H9 (cell line): ENCODE measurements at regions not wholly inside any gene's neighbourhood (a gene's known extent, or its start where the extent isn't known, plus 50 kb on each side); places are given as distances from the start of the nearest gene placed in this dataset.

Source experiments
- DNase-seq: peaks from one replicate; pipeline ENCODE4 v3.0.0-alpha.2; 2017
- H2AFZ ChIP-seq: one replicate; pipeline ENCODE4 v1.6.1; 2013; ENCODE audit warnings: mild to moderate bottlenecking, low read length, control low read depth, moderate library complexity
- H2AK5ac ChIP-seq: 2 replicates; pipeline ENCODE4 v1.6.1; 2013; ENCODE audit warnings: low read length, control low read depth, mixed read lengths; ENCODE audit not compliant: insufficient read length
- H2BK120ac ChIP-seq: one replicate; pipeline ENCODE4 v1.6.1; 2013; ENCODE audit warnings: low read depth, mild to moderate bottlenecking, low read length, control low read depth, inconsistent platforms; ENCODE audit not compliant: poor library complexity, severe bottlenecking
- H2BK12ac ChIP-seq: 2 replicates; pipeline ENCODE4 v1.6.1; 2013; ENCODE audit warnings: low read length, control low read depth, mixed read lengths, low read depth; ENCODE audit not compliant: insufficient read length
- H2BK15ac ChIP-seq: 2 replicates; pipeline ENCODE4 v1.6.1; 2013; ENCODE audit warnings: low read depth, low read length, control low read depth
- H2BK20ac ChIP-seq: one replicate; pipeline ENCODE4 v1.6.1; 2013; ENCODE audit warnings: low read depth, mild to moderate bottlenecking, low read length, control low read depth, inconsistent platforms; ENCODE audit not compliant: poor library complexity, severe bottlenecking
- H2BK5ac ChIP-seq: 2 replicates; pipeline ENCODE4 v1.6.1; 2013; ENCODE audit warnings: low read length, control low read depth, mixed read lengths; ENCODE audit not compliant: insufficient read length
- H3K14ac ChIP-seq: 2 replicates; pipeline ENCODE4 v1.6.1; 2013; ENCODE audit warnings: low read length, control low read depth; ENCODE audit not compliant: insufficient read depth
- H3K18ac ChIP-seq: 2 replicates; pipeline ENCODE4 v1.6.1; 2013; ENCODE audit warnings: low read depth, mild to moderate bottlenecking, mixed read lengths, low read length, control low read depth; ENCODE audit not compliant: insufficient read length
- H3K23ac ChIP-seq: 2 replicates; pipeline ENCODE4 v1.6.1; 2013; ENCODE audit warnings: low read length, control low read depth, mixed read lengths, low read depth; ENCODE audit not compliant: insufficient read length
- H3K23me2 ChIP-seq: 2 replicates; pipeline ENCODE4 v1.6.1; 2013; ENCODE audit warnings: low read depth, mild to moderate bottlenecking, mixed read lengths, low read length, control low read depth; ENCODE audit not compliant: insufficient read length, poor library complexity, severe bottlenecking
- H3K27ac ChIP-seq: 2 replicates; pipeline ENCODE4 v1.5.1; 2013; ENCODE audit warnings: low read length, control low read depth, mixed read lengths, low read depth; ENCODE audit not compliant: insufficient read length
- H3K27me3 ChIP-seq: 2 replicates; pipeline ENCODE4 v1.6.1; 2013; ENCODE audit warnings: low read length, control low read depth, inconsistent platforms; ENCODE audit not compliant: insufficient read depth
- H3K4ac ChIP-seq: 2 replicates; pipeline ENCODE4 v1.6.1; 2013; ENCODE audit warnings: low read depth, mild to moderate bottlenecking, control low read depth, inconsistent platforms, low read length, moderate library complexity
- H3K4me1 ChIP-seq: 2 replicates; pipeline ENCODE4 v1.6.1; 2013; ENCODE audit warnings: low read length, control low read depth, inconsistent platforms; ENCODE audit not compliant: insufficient read depth
- H3K4me2 ChIP-seq: 2 replicates; pipeline ENCODE4 v1.6.1; 2013; ENCODE audit warnings: low read length, control low read depth, mixed read lengths; ENCODE audit not compliant: insufficient read length, insufficient read depth
- H3K56ac ChIP-seq: 2 replicates; pipeline ENCODE4 v1.6.1; 2013; ENCODE audit warnings: low read depth, mild to moderate bottlenecking, mixed read lengths, low read length, control low read depth; ENCODE audit not compliant: insufficient read length
- H3K79me1 ChIP-seq: 2 replicates; pipeline ENCODE4 v1.6.1; 2013; ENCODE audit warnings: low read depth, mild to moderate bottlenecking, moderate library complexity, low read length, control low read depth, inconsistent platforms; ENCODE audit not compliant: insufficient read depth, poor library complexity, severe bottlenecking
- H3K79me2 ChIP-seq: 2 replicates; pipeline ENCODE4 v1.6.1; 2013; ENCODE audit warnings: low read length, control low read depth, inconsistent platforms; ENCODE audit not compliant: insufficient read depth
- H3K9ac ChIP-seq: 2 replicates; pipeline ENCODE4 v1.6.1; 2013; ENCODE audit warnings: low read length, control low read depth, mixed read lengths; ENCODE audit not compliant: insufficient read length; ENCODE audit errors: extremely low read depth
- H3K9me3 ChIP-seq: one replicate; pipeline ENCODE4 v1.6.1; 2013; ENCODE audit warnings: low read depth, low read length, inconsistent platforms; ENCODE audit not compliant: control insufficient read depth
- H3T11ph ChIP-seq: one replicate; pipeline ENCODE4 v1.6.1; 2013; ENCODE audit warnings: mild to moderate bottlenecking, low read length, control low read depth, inconsistent platforms
- H4K20me1 ChIP-seq: one replicate; pipeline ENCODE4 v1.6.1; 2013; ENCODE audit not compliant: control insufficient read depth, insufficient read length, insufficient read depth
- H4K5ac ChIP-seq: 2 replicates; pipeline ENCODE4 v1.6.1; 2013; ENCODE audit warnings: low read depth, mild to moderate bottlenecking, mixed read lengths, low read length, control low read depth; ENCODE audit not compliant: insufficient read length
- H4K8ac ChIP-seq: replicated peaks from 2 replicates; pipeline ENCODE4 v1.6.1; 2013; ENCODE audit warnings: low read length, control low read depth, mixed read lengths, low read depth; ENCODE audit not compliant: insufficient read length
- H4K91ac ChIP-seq: 2 replicates; pipeline ENCODE4 v1.6.1; 2013; ENCODE audit warnings: low read depth, mild to moderate bottlenecking, moderate library complexity, mixed read lengths, low read length, control low read depth; ENCODE audit not compliant: insufficient read length
- H3K27ac Mint-ChIP-seq, 3 experiments: 2 replicates in 2 of 3; 3 replicates in 1 of 3; pipeline ENCODE4 v1.8.0; 2020 to 2021; ENCODE audit warnings: mixed read lengths in 3 of 3, mild to moderate bottlenecking in 1 of 3, moderate library complexity in 1 of 3
- H3K27me3 Mint-ChIP-seq: 2 replicates; pipeline ENCODE4 v1.8.0; 2021; ENCODE audit warnings: low read depth, mild to moderate bottlenecking, moderate library complexity, mixed read lengths
- H3K36me3 Mint-ChIP-seq, 3 experiments: 2 replicates in 2 of 3; 3 replicates in 1 of 3; pipeline ENCODE4 v1.8.0; 2020 to 2021; ENCODE audit warnings: low read depth in 3 of 3, mixed read lengths in 3 of 3; ENCODE audit not compliant: insufficient read depth in 1 of 3
- H3K4me1 Mint-ChIP-seq, 2 experiments: 2 replicates each; pipeline ENCODE4 v1.8.0; 2020; ENCODE audit warnings: mixed read lengths in 2 of 2
- H3K4me3 Mint-ChIP-seq, 2 experiments: 2 replicates in 1 of 2; 3 replicates in 1 of 2; pipeline ENCODE4 v1.8.0; 2020 to 2021; ENCODE audit warnings: mild to moderate bottlenecking in 2 of 2, mixed read lengths in 2 of 2, moderate library complexity in 1 of 2
- H3K9me3 Mint-ChIP-seq, 2 experiments: 2 replicates in 1 of 2; 3 replicates in 1 of 2; pipeline ENCODE4 v1.8.0; 2020; ENCODE audit warnings: mild to moderate bottlenecking in 2 of 2, mixed read lengths in 2 of 2, moderate library complexity in 1 of 2
- CTCF ChIP-seq: fragments of 200-600 bp; sonication (generic); conservative IDR thresholded peaks from 3 replicates; pipeline ENCODE4 v1.8.0; 2021; ENCODE audit warnings: antibody characterized with exemption, mild to moderate bottlenecking
- WGBS: extraction: QIAGEN DNeasy Blood & Tissue Kit; methylation state at CpG from one replicate; pipeline ENCODE4 v1.1.7; 2013; ENCODE audit warnings: missing lambda C conversion rate, low lambda C conversion rate, mixed read lengths; ENCODE audit not compliant: insufficient read length; ENCODE audit errors: extremely low coverage; 5-methylcytosine and 5-hydroxymethylcytosine counted together

- Histone ChIP-seq H3K4me2 (no peak overlapping the region), H3K18ac (no peak overlapping the region), H2BK5ac (no peak overlapping the region), H3K27ac (no peak overlapping the region), H2BK20ac (no peak overlapping the region), H3K79me1 (no peaks in the 10 kb centered on the region), H3K9ac (no peak overlapping the region), H3K56ac (no peak overlapping the region), H3K9me3 (no peaks in the 10 kb centered on the region), H4K8ac (no peak overlapping the region), H2BK15ac (no peak overlapping the region), H3K27me3 (no peaks in the 10 kb centered on the region), H3K23ac (no peak overlapping the region), H4K91ac (no peak overlapping the region), H3K79me2 (no peaks in the 10 kb centered on the region), H3T11ph (no peak overlapping the region), H3K23me2 (no peaks in the 10 kb centered on the region), H4K20me1 (no peaks in the 10 kb centered on the region), H3K4me1 (no peaks in the 10 kb centered on the region; the same call in 1 of the 2 replicates), H4K5ac (no peak overlapping the region), H2AFZ (no peak overlapping the region), H2BK120ac (no peak overlapping the region), H3K14ac (no peak overlapping the region), H3K4ac (no peak overlapping the region), H2AK5ac (no peak overlapping the region), H2BK12ac (no peak overlapping the region)
- Mint-ChIP-seq H3K27ac (no peak overlapping the region), H3K4me3 (no peak overlapping the region), H3K9me3 (no peaks in the 10 kb centered on the region), H3K36me3 (no peaks in the 10 kb centered on the region), H3K4me1 (peaks cover 4% of the 10 kb centered on the region in 2 experiments; a peak in 3 of 4 replicates), H3K27me3 (no peaks in the 10 kb centered on the region)
- peak; percentile 42 for DNase-seq
- TF ChIP-seq CTCF = peak; percentile 62
- no CpG with 5 or more reads among the region's 7 CpGs for WGBS
Observed at GRCh38 chr3:81395739-81396513, 365.5 kb downstream of the GBE1 start.
